HCT116 (cell line): ENCODE measurements at regions not wholly inside any gene's neighbourhood (a gene's known extent, or its start where the extent isn't known, plus 50 kb on each side); places are given as distances from the start of the nearest gene placed in this dataset.
"Not testable (repeated sequence)": the region's sequence is repeated elsewhere in the genome, so short reads cannot be mapped to it uniquely, and the experiment has no call there.

Source experiments
- CTCF ChIP-seq, 3 experiments: fragments of 200-600 bp in 1 of 3; sonication (generic) in 1 of 3; IDR thresholded peaks in 2 of 3; conservative IDR thresholded peaks in 1 of 3; 2 replicates each; pipeline ENCODE4 v1.5.1; 2012 to 2017; ENCODE audit warnings: low read depth in 2 of 3, low read length in 2 of 3, antibody characterized with exemption in 1 of 3, borderline replicate concordance in 1 of 3, control low read depth in 1 of 3, mild to moderate bottlenecking in 1 of 3, mixed read lengths in 1 of 3, mixed run types in 1 of 3, moderate library complexity in 1 of 3; ENCODE audit not compliant: insufficient read depth in 1 of 3
- POLR2AphosphoS5 ChIP-seq: IDR thresholded peaks from 2 replicates; pipeline ENCODE4 v1.6.1; 2011; ENCODE audit warnings: mild to moderate bottlenecking, low read depth, low read length, moderate library complexity
- YY1 ChIP-seq: IDR thresholded peaks from 2 replicates; pipeline ENCODE4 v1.6.1; 2011; ENCODE audit warnings: low read length, low read depth, moderate library complexity, mild to moderate bottlenecking; ENCODE audit not compliant: insufficient replicate concordance; ENCODE audit errors: extremely low read depth
- ZBTB33 ChIP-seq: IDR thresholded peaks from 2 replicates; pipeline ENCODE4 v1.6.1; 2011; ENCODE audit warnings: mild to moderate bottlenecking, low read length, moderate library complexity; ENCODE audit not compliant: insufficient replicate concordance; ENCODE audit errors: extremely low read depth
- TF ChIP-seq, protein P1 (sequence below): IDR thresholded peaks from 2 replicates; pipeline ENCODE4 v1.6.1; 2012; ENCODE audit warnings: low read depth
- TF ChIP-seq, protein P2 (sequence below): IDR thresholded peaks from 2 replicates; pipeline ENCODE4 v1.6.1; 2012

GRCh38 chr10:29696581-29696980, 61.8 kb upstream of the SVIL start:
- not testable (repeated sequence) for TF ChIP-seq CTCF (IDR thresholded peaks at IDR 0.05 in 2 of 3, conservative IDR thresholded peaks at IDR 0.05 in 1 of 3; ENCODE audit: borderline replicate concordance in 1 of 3, insufficient read depth in 1 of 3, low read depth in 2 of 3, low read length in 2 of 3); YY1; ZBTB33; POLR2AphosphoS5
- TF ChIP-seq, protein P1, sequence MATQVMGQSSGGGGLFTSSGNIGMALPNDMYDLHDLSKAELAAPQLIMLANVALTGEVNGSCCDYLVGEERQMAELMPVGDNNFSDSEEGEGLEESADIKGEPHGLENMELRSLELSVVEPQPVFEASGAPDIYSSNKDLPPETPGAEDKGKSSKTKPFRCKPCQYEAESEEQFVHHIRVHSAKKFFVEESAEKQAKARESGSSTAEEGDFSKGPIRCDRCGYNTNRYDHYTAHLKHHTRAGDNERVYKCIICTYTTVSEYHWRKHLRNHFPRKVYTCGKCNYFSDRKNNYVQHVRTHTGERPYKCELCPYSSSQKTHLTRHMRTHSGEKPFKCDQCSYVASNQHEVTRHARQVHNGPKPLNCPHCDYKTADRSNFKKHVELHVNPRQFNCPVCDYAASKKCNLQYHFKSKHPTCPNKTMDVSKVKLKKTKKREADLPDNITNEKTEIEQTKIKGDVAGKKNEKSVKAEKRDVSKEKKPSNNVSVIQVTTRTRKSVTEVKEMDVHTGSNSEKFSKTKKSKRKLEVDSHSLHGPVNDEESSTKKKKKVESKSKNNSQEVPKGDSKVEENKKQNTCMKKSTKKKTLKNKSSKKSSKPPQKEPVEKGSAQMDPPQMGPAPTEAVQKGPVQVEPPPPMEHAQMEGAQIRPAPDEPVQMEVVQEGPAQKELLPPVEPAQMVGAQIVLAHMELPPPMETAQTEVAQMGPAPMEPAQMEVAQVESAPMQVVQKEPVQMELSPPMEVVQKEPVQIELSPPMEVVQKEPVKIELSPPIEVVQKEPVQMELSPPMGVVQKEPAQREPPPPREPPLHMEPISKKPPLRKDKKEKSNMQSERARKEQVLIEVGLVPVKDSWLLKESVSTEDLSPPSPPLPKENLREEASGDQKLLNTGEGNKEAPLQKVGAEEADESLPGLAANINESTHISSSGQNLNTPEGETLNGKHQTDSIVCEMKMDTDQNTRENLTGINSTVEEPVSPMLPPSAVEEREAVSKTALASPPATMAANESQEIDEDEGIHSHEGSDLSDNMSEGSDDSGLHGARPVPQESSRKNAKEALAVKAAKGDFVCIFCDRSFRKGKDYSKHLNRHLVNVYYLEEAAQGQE, result not testable (repeated sequence)
- TF ChIP-seq, protein P2, sequence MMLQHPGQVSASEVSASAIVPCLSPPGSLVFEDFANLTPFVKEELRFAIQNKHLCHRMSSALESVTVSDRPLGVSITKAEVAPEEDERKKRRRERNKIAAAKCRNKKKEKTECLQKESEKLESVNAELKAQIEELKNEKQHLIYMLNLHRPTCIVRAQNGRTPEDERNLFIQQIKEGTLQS, result not testable (repeated sequence)
